Suppressor macrophage (primary cell): ENCODE measurements at regions not wholly inside any gene's neighbourhood (a gene's known extent, or its start where the extent isn't known, plus 50 kb on each side); places are given as distances from the start of the nearest gene placed in this dataset.

ENCODE experiments used
- DNase-seq, 4 experiments: peaks; one replicate each; pipeline ENCODE4 v3.0.0-alpha.2; 2020 to 2022

DNA sequence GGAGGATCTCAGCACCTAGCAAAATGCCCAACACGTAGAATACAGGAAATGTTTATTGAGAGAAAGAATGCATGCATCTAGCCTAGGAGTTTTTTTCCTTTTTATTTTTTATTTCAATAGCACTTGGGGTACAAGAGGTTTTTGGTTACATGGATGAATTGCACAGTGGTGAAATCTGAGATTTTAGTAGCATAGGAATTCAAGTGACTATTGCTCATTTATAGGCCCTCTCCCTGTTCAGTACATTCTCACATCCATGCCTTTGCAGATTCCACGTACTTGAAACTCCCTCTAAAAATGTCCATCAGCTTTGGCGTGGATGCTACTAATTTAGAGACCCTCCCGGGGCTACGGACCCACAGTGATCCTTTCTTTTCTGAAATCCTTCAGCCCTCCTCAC, 61.7 kb upstream of the PIAS1 start:
- no peak for DNase-seq

GRCh38 chr15:67992834-67993233, 61.3 kb upstream of the PIAS1 start:
- DNase-seq: no peak

DNA sequence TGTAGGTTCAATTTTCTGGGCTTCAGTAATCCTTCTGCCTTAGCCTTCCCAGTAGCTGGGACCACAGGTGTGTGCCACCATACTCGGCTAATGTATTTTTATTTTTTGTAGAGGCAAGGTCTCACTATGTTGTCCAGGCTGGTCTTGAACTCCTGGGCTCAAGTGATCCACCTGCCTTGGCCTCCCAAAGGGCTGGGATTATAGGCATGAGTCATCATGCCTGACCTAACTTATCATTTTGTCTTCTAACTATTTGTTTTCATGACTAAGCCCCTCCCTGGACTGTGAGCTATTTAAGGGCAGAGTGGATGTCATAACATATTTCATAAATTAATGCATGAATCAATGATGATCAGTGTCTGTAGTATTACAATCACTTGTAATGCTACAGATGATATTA, 56.1 kb upstream of the PIAS1 start:
- no peak for DNase-seq

DNA sequence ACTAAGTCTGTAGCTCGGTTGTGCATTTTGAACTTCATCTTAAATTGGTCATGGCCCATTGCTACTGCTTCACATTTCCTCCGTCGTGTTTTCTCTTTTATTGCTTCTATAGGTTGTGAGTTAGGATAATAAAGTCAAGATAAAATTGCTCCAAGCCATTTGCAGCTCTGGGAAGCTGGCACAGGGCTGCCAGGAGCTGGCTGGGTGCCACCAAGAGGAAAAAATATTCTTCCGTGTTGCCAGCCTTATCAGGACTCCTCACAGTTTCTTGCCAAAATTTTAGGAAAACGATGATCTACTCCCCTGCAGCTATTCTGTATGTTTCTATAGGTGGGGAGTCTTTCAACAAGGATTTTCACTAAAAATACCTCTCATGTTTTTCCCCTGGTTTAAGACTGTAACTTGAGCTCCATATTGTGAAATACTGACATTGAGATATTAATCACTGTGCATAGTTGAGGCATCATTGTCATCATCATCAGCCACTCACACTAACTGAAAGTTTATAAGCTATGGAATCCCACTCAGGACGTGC, 55.4 kb upstream of the PIAS1 start:
- no peak for DNase-seq

DNA sequence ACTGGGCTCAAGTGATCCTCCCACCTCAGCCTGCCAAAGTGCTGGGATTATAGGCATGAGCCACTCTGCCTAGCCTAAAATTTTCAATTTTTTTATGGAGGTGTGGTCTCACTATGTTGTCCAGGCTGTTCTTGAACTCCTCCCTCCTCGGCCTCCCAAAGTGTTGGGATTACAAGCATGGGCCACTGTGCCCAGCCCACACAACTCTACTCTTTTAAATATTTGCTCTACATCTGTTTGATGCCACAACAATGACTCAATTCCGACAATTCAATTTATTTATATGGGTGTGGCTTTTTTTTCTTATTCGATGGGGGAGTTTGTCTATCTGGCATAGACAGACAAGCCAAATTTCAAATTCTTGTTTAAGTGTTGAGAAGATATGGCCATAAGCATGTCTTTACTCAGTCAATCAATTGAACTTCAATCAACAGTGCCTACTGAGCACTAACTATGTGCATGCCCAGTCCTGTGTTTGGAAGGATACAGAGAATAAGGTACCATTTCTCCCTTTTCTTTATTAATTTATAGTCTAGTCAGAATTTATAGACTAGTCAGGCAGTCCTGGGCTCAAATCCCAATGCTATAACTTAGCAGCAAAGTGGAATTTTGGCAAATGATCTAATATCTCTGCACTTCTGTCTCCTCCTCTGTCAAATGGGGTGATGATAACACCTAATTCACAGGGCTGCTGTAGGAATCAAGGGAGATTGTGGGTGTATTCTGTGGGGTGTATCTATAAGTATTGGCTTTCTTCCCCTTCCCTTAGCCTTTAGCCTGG, 54.6 kb upstream of the PIAS1 start:
- no peak for DNase-seq

- no peak for DNase-seq
Measured at GRCh38 chr15:68000754-68001153, 53.4 kb upstream of the PIAS1 start.

GRCh38 chr15:68001811-68002210, 52.3 kb upstream of the PIAS1 start:
- DNase-seq: no peak

DNA sequence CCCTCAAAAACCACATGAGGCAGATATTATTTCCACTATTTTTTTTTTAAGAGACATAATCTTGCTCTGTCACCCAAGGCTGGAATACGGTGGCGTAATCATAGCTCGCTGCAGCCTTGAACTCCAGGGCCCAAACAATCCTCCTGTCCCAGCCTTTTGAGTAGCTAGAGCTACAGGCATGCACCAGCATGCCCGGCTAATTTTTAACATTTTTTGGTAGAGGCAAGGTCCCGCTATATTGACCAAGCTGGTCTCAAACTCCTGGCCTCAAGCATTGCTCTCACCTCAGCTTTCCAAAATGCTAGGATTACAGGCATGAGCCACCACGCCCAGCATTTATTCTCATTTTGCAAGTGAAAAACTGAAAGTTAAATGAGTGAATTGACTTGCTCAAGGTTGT, 50.8 kb upstream of the PIAS1 start:
- DNase-seq: no peak
